Lower leg skin (tissue), 3 donors: ENCODE measurements at regions not wholly inside any gene's neighbourhood (a gene's known extent, or its start where the extent isn't known, plus 50 kb on each side); places are given as distances from the start of the nearest gene placed in this dataset.

Experiments used
- CTCF ChIP-seq, 3 donors: fragments of 450-650 bp; IDR thresholded peaks; one replicate each; pipeline ENCODE4 v1.5.1; 2016; ENCODE audit warnings: antibody characterized with exemption in 3 of 3, mild to moderate bottlenecking in 3 of 3, moderate library complexity in 2 of 3
- POLR2A ChIP-seq, 2 donors: fragments of 450-650 bp; IDR thresholded peaks; one replicate each; pipeline ENCODE4 v1.6.1; 2016 to 2017; ENCODE audit warnings: antibody characterized with exemption in 2 of 2, mild to moderate bottlenecking in 1 of 2, moderate library complexity in 1 of 2

GRCh38 chr19:28386066-28386465, 826.9 kb downstream of the UQCRFS1 start:
- no peak for TF ChIP-seq CTCF (IDR thresholded peaks at IDR 0.05)
- no peak for TF ChIP-seq POLR2A (IDR thresholded peaks at IDR 0.05)
